ENCODE measurements at regions not wholly inside any gene's neighbourhood (a gene's known extent, or its start where the extent isn't known, plus 50 kb on each side); places are given as distances from the start of the nearest gene placed in this dataset.
"Not testable (repeated sequence)": the region's sequence is repeated elsewhere in the genome, so short reads cannot be mapped to it uniquely, and the experiment has no call there.

GRCh38 chr12:67088401-67089118, 180.6 kb upstream of the CAND1 start:
- no peak for DNase-seq

- DNase-seq = no peak
Measured at GRCh38 chr12:67091204-67091603, 178.0 kb upstream of the CAND1 start.

DNA sequence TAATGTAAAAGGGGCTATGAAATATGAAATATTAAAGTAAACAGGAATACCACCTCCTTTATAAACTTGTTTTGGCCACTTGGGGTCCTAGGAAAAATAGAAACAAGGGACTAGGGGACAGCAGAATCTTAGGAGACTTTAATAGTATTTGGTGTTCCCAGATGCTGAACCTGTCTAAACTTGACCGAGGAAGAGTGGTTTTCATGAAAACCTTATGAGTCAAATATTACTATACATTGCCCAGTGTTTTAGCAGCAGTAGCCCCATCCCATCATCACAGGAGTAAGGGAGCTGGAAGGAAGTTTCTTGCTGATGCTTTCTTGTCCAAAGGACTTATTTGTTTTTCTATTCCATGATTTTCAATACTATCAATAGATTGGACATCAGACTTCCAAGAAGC, 177.5 kb upstream of the CAND1 start:
- DNase-seq = no peak

GRCh38 chr12:67092934-67093333, 176.2 kb upstream of the CAND1 start:
- not testable (repeated sequence) for DNase-seq

GRCh38 chr12:67096533-67097318, 172.4 kb upstream of the CAND1 start:
- DNase-seq = peak in 1 of 2 experiments; percentile 49

GRCh38 chr12:67099858-67100257, 169.3 kb upstream of the CAND1 start:
- no peak for DNase-seq

GRCh38 chr12:67103521-67103920, 165.6 kb upstream of the CAND1 start:
- no peak for DNase-seq

GRCh38 chr12:67107235-67107634, 161.9 kb upstream of the CAND1 start:
- DNase-seq = no peak

DNA sequence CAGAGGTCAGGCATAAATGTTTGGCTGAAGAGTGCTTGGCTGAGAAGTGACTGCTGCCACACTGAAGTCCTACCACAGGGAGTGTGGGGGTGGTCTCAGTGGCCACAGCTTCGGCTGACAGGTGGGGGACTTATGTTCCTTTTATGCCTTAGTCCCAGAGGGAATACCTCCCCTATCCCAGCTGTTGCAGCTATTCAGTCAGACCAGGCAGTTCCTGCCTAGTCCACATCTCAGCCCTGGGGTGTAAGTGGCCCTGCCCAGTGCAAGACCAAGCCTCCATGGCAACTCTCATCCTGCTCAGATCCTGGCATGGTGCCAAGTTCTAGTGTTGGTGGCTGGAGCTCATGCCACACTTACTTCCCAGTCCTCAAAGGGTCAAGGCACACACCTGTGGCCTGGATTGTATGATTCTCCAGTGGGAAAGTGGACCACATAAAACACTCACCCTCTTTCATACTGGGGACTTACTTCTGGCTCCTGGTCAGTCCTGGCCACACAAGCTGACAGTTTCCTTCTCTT, 161.3 kb upstream of the CAND1 start:
- DNase-seq = no peak

DNA sequence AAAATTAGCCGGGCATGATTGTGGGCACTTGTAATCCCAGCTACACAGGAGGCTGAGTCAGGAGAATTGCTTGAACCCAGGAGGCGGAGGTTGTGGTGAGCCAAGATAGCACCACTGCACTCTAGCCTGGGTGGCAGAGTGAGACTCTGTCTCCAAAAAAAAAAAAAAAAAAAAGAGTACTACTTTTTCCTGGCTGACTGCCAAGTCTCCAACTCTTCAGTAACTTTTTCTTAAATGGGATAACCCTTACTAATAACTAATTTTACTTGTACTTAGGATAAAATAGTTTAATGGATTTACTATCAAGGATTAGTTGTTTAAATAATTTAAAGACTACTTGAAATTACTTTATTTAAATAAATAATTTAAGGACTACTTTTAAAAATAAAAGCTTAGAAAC, 158.8 kb upstream of the CAND1 start:
- DNase-seq = not testable (repeated sequence)

DNA sequence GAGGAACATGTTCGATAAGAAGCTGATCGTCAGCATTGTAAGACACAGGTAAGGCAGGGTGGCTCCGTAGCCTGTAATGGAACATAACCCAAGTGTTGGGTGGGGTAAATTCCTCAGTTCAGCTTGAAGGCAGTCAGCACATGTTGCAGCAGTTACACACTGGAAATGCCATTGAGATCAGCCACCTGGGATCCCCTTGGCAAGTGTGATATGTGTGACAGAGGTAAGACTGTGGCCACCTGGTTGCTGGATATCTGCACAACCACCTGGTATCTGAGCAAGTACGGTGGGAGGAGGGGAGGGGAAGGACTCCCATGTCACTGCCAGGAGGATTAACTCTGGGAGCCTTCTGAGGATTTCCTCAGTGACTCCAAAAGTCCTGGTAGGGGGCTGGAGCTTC, 158.0 kb upstream of the CAND1 start:
- no peak for DNase-seq

- no peak for DNase-seq
Measured at GRCh38 chr12:67112586-67112985, 156.6 kb upstream of the CAND1 start.

DNA sequence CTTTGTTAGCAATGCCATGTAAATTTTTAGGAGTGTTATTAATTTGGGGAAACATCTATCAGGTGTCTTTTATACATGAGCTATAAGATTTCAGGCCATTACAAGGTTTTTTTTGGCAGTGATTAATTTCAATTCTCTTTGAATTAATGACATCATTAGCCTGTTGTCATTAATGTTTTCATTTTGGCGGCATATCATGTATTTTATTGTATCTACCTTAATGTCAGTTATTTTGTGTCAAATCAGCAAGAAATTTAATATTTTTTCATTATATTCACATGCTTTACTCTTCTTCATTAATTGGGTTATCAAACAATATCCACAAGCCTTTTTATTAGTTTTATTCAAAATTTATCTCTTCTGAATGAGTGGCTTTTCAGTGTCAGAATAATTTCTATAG, 153.0 kb upstream of the CAND1 start:
- DNase-seq = no peak

DNA sequence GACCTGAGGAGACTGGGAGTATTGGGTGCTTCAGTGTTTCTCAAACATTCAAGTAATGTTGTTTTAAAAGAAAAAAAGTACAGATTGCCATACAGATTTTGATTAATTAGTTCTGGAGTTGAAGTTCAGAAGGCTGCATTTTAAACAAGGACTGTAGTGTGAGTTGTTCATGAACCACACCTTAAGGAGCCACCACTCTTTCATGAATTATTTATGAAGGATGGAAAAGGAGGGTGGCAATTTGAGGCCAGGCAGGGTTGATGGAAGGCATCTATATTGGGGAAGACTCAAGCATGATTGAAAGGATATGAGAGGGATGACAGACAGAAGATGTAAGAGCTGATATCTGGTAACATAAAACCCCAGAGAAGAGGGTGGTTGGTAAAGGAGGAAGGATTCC, 146.6 kb upstream of the CAND1 start:
- DNase-seq = no peak

DNA sequence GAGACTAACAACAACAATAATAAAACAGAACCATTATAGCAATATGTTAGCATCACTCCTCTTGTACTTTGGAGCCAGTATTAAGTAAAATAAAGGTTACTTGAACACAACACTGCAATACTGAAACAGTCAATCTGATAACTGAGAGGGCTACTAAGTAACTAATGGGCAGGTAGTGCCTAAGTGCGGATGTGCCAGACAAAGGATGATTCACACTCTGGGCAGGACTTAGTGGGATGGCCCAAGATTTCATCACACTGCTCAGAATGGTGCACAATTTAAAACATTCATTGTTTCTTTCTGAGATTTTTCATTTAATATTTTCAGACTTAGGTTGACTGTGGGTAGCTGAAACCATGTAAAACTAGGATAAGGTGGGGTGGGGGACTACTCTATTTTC, 131.9 kb upstream of the CAND1 start:
- DNase-seq = no peak

GRCh38 chr12:67141296-67142018, 127.7 kb upstream of the CAND1 start:
- DNase-seq = no peak

GRCh38 chr12:67145692-67146091, 123.5 kb upstream of the CAND1 start:
- DNase-seq = no peak

GRCh38 chr12:67147030-67147429, 122.1 kb upstream of the CAND1 start:
- no peak for DNase-seq

DNA sequence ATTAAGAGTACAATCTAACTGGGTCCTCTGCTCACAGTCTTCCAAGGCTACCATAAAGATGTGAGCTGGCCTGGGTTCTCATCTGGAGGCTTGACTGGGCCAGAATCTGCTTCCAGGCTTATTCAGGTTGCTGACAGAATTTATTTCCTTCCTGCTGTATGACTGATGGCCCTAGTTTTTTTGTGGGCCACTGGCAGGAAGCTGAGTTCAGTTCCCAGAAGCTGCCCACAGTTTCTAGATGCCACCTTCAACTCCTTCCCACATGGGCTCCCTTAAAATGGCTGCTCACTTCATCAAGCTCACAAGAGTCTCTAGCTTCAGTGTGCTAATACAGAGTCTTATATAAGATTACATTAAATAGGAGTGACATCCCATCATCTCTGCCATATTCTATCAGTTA, 121.7 kb upstream of the CAND1 start:
- DNase-seq = no peak

DNA sequence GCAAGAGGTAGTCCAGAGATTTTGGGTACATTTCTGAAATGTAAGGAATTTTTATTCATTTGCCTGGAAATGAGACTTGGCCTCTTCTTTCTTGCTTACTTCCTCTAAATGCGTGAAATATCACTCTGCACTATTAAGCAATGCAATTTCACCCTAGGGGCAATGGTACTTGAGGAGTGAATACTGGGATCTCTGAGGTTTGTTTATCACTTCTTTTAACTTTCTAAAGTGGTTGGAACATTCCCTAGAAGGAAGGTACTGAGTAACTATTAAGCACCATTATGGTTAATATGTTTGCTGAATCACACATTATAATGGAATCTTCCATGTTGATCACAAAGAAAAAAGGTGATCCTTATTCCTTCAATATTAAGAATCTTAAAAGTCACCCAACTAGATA, 120.9 kb upstream of the CAND1 start:
- no peak for DNase-seq

DNA sequence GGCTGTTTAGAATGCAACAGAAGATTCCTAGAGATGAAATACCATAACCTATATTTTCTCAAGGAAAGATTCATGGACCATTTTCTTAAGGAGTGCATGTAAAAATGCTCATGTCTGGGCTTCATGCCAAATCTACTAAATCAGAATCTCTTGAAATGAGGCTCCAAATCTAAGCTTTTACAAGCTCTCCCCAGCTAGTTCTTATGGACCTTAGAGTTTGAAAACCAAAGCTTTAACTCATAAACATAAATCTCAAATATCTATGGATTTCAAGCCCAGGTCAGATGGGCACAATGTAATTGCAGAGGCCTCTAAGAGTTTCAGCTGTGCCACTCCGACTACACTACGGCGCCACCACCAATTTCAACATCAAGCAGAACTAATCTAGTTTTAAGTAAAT, 117.3 kb upstream of the CAND1 start:
- no peak for DNase-seq

- no peak for DNase-seq
Measured at GRCh38 chr12:67152451-67152850, 116.7 kb upstream of the CAND1 start.

DNA sequence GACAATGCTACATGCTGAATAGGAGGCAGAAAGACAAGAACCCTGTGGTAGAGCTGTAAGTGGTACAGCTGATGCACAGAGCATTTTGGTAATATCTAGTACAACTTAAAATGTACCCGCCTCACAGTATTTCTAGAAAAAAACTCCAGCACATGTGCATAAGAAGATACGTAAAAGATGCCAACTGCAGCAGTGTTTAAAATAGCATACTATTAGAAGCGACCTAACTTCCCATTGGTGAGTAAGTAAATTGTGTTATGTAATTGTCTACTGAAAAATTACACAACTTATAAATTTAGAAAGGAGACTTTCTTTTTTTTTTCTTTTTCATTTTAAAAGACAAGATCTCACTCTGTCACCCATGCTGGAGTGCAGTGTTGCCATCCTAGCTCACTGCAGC, 114.3 kb upstream of the CAND1 start:
- no peak for DNase-seq

- no peak for DNase-seq
Measured at GRCh38 chr12:67155863-67156262, 113.3 kb upstream of the CAND1 start.
